HepG2 (cell line): ENCODE measurements at regions not wholly inside any gene's neighbourhood (a gene's known extent, or its start where the extent isn't known, plus 50 kb on each side); places are given as distances from the start of the nearest gene placed in this dataset.

ENCODE experiments used
- ATAC-seq: fragments of 200-7000 bp; cut with Tn5 transposase; 3 replicates; pipeline ENCODE4 v1.9.1; 2020; ENCODE audit warnings: mild to moderate bottlenecking, moderate library complexity
- BruUV-seq: library from RNA; stranded (reverse); fragments of 400-500 nt; replicated peaks from 2 replicates; lab custom pipeline; 2021; lab: Mats Ljungman, UMichigan
- CTCF ChIA-PET: fragments of 300-600 bp; formaldehyde crosslinking; extraction: SDS; loops from one replicate; lab custom pipeline; 2021; ENCODE audit warnings: low total read pairs, inconsistent platforms, low intra/inter-chr PET ratio; lab: Yijun Ruan, JAX
- POLR2A ChIA-PET: fragments of 350-600 bp; sonication (Branson Sonifier 250); formaldehyde crosslinking; loops from one replicate; lab custom pipeline; 2020; ENCODE audit warnings: antibody characterized with exemption, inconsistent platforms; lab: Yijun Ruan, JAX
- DNase-seq: peaks from one replicate; pipeline ENCODE4 v3.0.0-alpha.2; 2015; ENCODE audit warnings: low spot score
- FAIRE-seq: peaks from 3 replicates; lab custom pipeline; 2011; peaks lifted over from hg19 to GRCh38; lab: Jason Lieb, UNC
- H2AFZ ChIP-seq: one replicate; pipeline ENCODE4 v1.6.1; 2011; ENCODE audit warnings: low read length, inconsistent platforms
- H3K27ac ChIP-seq: fragments of 300-600 bp; 3 replicates; pipeline ENCODE4 v1.8.0; 2011; ENCODE audit warnings: mixed run types, mild to moderate bottlenecking, mixed read lengths, low read length, inconsistent platforms; ENCODE audit not compliant: insufficient read depth; ENCODE audit errors: extremely low read length
- H3K27me3 ChIP-seq, 2 experiments: fragments of 200-600 bp in 1 of 2; 2 replicates in 1 of 2; 3 replicates in 1 of 2; pipeline versions ENCODE4 v1.6.0 to v1.8.0; 2011; ENCODE audit warnings: low read length in 2 of 2, mild to moderate bottlenecking in 2 of 2, moderate library complexity in 2 of 2, inconsistent platforms in 1 of 2; ENCODE audit not compliant: insufficient read depth in 2 of 2, control insufficient read depth in 1 of 2
- H3K36me3 ChIP-seq, 2 experiments: fragments of 200-600 bp in 1 of 2; replicated peaks in 1 of 2; 2 replicates in 1 of 2; 3 replicates in 1 of 2; pipeline versions ENCODE4 v1.5.1 to v1.8.0; 2011; ENCODE audit warnings: low read length in 2 of 2, inconsistent platforms in 1 of 2; ENCODE audit not compliant: insufficient read depth in 2 of 2, control insufficient read depth in 1 of 2
- H3K4me1 ChIP-seq: 2 replicates; pipeline ENCODE4 v1.5.1; 2012; ENCODE audit warnings: low read length, inconsistent platforms; ENCODE audit not compliant: insufficient read depth
- H3K4me2 ChIP-seq: 2 replicates; pipeline ENCODE4 v1.6.0; 2011; ENCODE audit warnings: low read depth, low read length, inconsistent platforms
- H3K4me3 ChIP-seq, 3 experiments: fragments of 200-600 bp in 1 of 3; sonication (generic), shearing (Covaris generic) in 1 of 3; replicated peaks in 1 of 3; 2 replicates each; pipeline ENCODE4 v1.5.1; 2011 to 2016; ENCODE audit warnings: low read length in 3 of 3, inconsistent platforms in 2 of 3, low read depth in 2 of 3, mild to moderate bottlenecking in 2 of 3, control low read depth in 1 of 3, mixed read lengths in 1 of 3; ENCODE audit not compliant: insufficient read depth in 1 of 3
- H3K79me2 ChIP-seq: one replicate; pipeline ENCODE4 v1.6.1; 2011; ENCODE audit warnings: low read length, inconsistent platforms; ENCODE audit not compliant: insufficient read depth
- H3K9ac ChIP-seq: 2 replicates; pipeline ENCODE4 v1.6.0; 2011; ENCODE audit warnings: mild to moderate bottlenecking, low read depth, low read length, inconsistent platforms; ENCODE audit not compliant: insufficient read depth
- H3K9me3 ChIP-seq: 2 replicates; pipeline ENCODE4 v1.5.1; 2012; ENCODE audit warnings: mild to moderate bottlenecking, low read length
- H4K20me1 ChIP-seq: 2 replicates; pipeline ENCODE4 v1.6.0; 2011; ENCODE audit warnings: inconsistent platforms, mild to moderate bottlenecking, low read length, moderate library complexity; ENCODE audit not compliant: insufficient read depth
- ATF2 ChIP-seq: sonication (generic); formaldehyde crosslinking; IDR thresholded peaks from 2 replicates; pipeline ENCODE4 v1.4.0; 2020; ENCODE audit warnings: missing genetic modification reagents
- GATA4 ChIP-seq: sonication (generic); IDR thresholded peaks from 2 replicates; pipeline ENCODE4 v1.6.1; 2016; ENCODE audit warnings: antibody characterized with exemption, low read depth, borderline replicate concordance
- MYNN ChIP-seq: sonication (generic); formaldehyde crosslinking; IDR thresholded peaks from 2 replicates; pipeline ENCODE4 v1.4.0; 2020; ENCODE audit warnings: mild to moderate bottlenecking, low read depth, missing genetic modification reagents
- PPARG ChIP-seq: conservative IDR thresholded peaks from 2 replicates; pipeline ENCODE4 v1.6.1; 2016; ENCODE audit warnings: missing biosample characterization, missing genetic modification reagents
- REPIN1 ChIP-seq: sonication (generic); formaldehyde crosslinking; IDR thresholded peaks from 2 replicates; pipeline ENCODE4 v1.8.0; 2022; ENCODE audit warnings: missing genetic modification reagents, low read depth, mild to moderate bottlenecking, borderline replicate concordance
- SNAPC2 ChIP-seq: sonication (generic); formaldehyde crosslinking; IDR thresholded peaks from 2 replicates; pipeline ENCODE4 v1.8.1; 2022; ENCODE audit warnings: mild to moderate bottlenecking, missing genetic modification reagents
- SOX13 ChIP-seq, 3 experiments: fragments of 450-650 bp in 1 of 3; sonication (generic) in 1 of 3; formaldehyde crosslinking in 1 of 3; IDR thresholded peaks in 2 of 3; conservative IDR thresholded peaks in 1 of 3; 2 replicates each; pipeline versions ENCODE4 v1.5.0 to v1.6.1; 2016 to 2020; ENCODE audit warnings: antibody characterized with exemption in 1 of 3, mild to moderate bottlenecking in 1 of 3, missing compliant biosample characterization in 1 of 3, missing genetic modification reagents in 1 of 3, moderate library complexity in 1 of 3
- SRSF4 ChIP-seq: fragments of 200-400 bp; formaldehyde crosslinking; IDR thresholded peaks from one replicate; pipeline ENCODE4 v1.6.1; 2018; ENCODE audit warnings: mild to moderate bottlenecking, low read depth, low read length, moderate library complexity; ENCODE audit not compliant: poor library complexity, severe bottlenecking
- TIGD3 ChIP-seq: sonication (generic); formaldehyde crosslinking; IDR thresholded peaks from 2 replicates; pipeline ENCODE4 v1.5.1; 2020; ENCODE audit warnings: mild to moderate bottlenecking, missing genetic modification reagents, borderline replicate concordance
- XBP1 ChIP-seq: sonication (generic); formaldehyde crosslinking; IDR thresholded peaks from 2 replicates; pipeline ENCODE4 v1.5.0; 2020; ENCODE audit warnings: missing genetic modification reagents
- ZNF281 ChIP-seq: sonication (generic); formaldehyde crosslinking; IDR thresholded peaks from 2 replicates; pipeline ENCODE4 v1.4.0; 2020; ENCODE audit warnings: missing genetic modification reagents, borderline replicate concordance
- ZNF3 ChIP-seq: IDR thresholded peaks from 2 replicates; pipeline ENCODE4 v1.7.0; 2017; ENCODE audit warnings: inconsistent platforms
- ZNF512B ChIP-seq: sonication (generic); formaldehyde crosslinking; IDR thresholded peaks from 2 replicates; pipeline ENCODE4 v1.5.1; 2020; ENCODE audit warnings: missing genetic modification reagents, mild to moderate bottlenecking, borderline replicate concordance
- ZSCAN12 ChIP-seq: sonication (generic); formaldehyde crosslinking; IDR thresholded peaks from 2 replicates; pipeline ENCODE4 v1.9.0; 2021; ENCODE audit warnings: mild to moderate bottlenecking, missing genetic modification reagents
- WGBS: methylation state at CpG from one replicate; pipeline ENCODE4 v1.1.6; 2017; ENCODE audit warnings: low lambda C conversion rate; 5-methylcytosine and 5-hydroxymethylcytosine counted together
- in situ Hi-C: cut with HindIII; loops from 2 replicates; pipeline ENCODE4 v1.10.0; 2017; ENCODE audit warnings: low pct_unique_long_range_greater_than_20kb; ENCODE audit not compliant: extremely low pct_ligation_motif_present
- intact Hi-C: fragments of 100-400 bp; cut with micrococcal nuclease; formaldehyde crosslinking; loops from one replicate; pipeline ENCODE4 v1.10.0; 2022; ENCODE audit not compliant: unreplicated experiment

GRCh38 chr3:182382112-182382857 is 411.0 kb upstream of the ATP11B start:
- H3K27me3 ChIP-seq, result no peaks in the 10 kb centered on the region
- DNase-seq, result no peak
- no peaks in the 10 kb centered on the region for H3K79me2 ChIP-seq
- H3K9me3 ChIP-seq, result no peaks in the 10 kb centered on the region
- no peak overlapping the region for H3K4me2 ChIP-seq
- FAIRE-seq, result no peak
- H4K20me1 ChIP-seq, result no peaks in the 10 kb centered on the region
- no peak overlapping the region for H3K27ac ChIP-seq
- CTCF ChIA-PET, result no interaction called here
- 20% methylated on average over 4 of the region's 4 CpGs for WGBS
- H2AFZ ChIP-seq, result no peak overlapping the region
- no peak for ATAC-seq
- in situ Hi-C loops, result no loop called here
- BruUV-seq, result no TSS peak
- no peaks in the 10 kb centered on the region for H3K4me1 ChIP-seq
- no peak for TF ChIP-seq REPIN1 (CRISPR knock-in tag)
- TF ChIP-seq MYNN (CRISPR knock-in tag), result no peak
- no peak for TF ChIP-seq ZNF512B (CRISPR knock-in tag)
- TF ChIP-seq ATF2, result no peak
- TF ChIP-seq PPARG (CRISPR knock-in tag), result no peak
- no peak for TF ChIP-seq SRSF4
- TF ChIP-seq ZSCAN12 (CRISPR knock-in tag), result no peak
- TF ChIP-seq SNAPC2, result no peak
- no peak for TF ChIP-seq ZNF3 (CRISPR knock-in tag)
- no peak for TF ChIP-seq XBP1 (CRISPR knock-in tag)
- no peak for TF ChIP-seq GATA4
- TF ChIP-seq ZNF281 (CRISPR knock-in tag), result no peak
- no peak for TF ChIP-seq TIGD3 (CRISPR knock-in tag)
- no peak for TF ChIP-seq SOX13 (IDR thresholded peaks at IDR 0.05)
- TF ChIP-seq SOX13 (CRISPR knock-in tag; conservative IDR thresholded peaks at IDR 0.05 in 1 of 2, IDR thresholded peaks at IDR 0.05 in 1 of 2), result no peak
- TF ChIP-seq, all 625 proteins: peak for 0
- Histone ChIP-seq H3K9ac (no peak overlapping the region), H3K36me3 (no peaks in the 10 kb centered on the region), H3K4me3 (no peak overlapping the region)
- POLR2A ChIA-PET, result no interaction called here
- intact Hi-C loops, result no loop called here
